ENCODE measurements at regions not wholly inside any gene's neighbourhood (a gene's known extent, or its start where the extent isn't known, plus 50 kb on each side); places are given as distances from the start of the nearest gene placed in this dataset.

DNA sequence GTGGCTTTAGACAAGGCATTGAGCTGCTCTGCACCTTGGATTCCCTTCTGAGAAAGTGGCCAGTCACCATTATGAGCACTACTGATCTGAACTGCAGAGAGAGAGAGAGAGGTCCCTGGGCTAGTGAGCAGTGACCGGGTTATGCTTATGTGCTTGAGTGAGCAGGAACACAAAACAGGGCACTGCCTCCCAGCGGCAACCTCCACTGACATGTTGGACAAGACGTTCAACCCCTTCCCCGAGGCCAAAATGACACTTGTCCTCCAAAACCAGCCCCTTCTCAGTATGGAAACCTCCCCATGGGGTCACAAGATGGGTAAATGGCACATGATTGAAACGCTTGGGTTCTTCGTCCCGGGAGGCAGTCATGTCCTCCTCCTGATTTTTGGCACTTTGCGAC, 339.4 kb upstream of the ZMIZ1 start:
- no peak for DNase-seq

DNA sequence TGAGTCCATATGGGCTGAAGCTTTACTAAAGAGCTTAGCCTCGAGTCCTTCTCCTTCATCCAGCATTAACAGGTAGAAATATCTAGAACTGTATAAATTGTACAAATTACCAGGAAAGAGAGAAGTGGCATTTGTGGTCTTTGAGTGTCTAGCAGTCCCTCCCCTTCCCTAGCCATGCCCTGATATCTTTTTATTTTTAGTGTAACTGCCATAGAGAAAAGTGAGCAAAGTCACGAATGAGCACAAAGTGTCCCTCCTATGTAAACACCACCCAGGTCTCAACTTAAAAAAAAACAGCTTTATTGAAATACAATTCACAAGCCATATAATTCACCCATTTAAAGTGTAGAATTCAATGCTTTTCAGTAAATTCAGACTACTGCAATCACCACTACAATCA, 339.0 kb upstream of the ZMIZ1 start:
- DNase-seq, result no peak

DNA sequence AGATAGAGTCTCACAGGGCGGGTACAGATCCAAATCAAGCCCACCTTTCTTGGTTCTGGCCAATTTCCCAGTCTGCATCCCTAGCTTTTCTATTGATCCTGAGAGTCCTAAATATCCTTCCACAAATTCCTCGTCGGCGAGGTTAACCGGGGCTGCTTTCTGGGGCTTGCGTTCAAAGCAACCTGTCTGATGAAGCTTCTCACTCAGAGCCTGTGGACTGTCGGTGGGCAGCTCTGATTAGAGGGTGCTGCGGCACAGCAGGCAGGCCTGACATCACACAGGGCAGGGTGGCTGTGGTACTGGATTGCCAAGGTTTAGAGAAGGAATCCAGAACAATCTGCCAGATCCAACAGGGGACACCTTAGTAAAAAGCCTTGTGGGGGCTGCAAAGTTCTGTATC, 338.0 kb upstream of the ZMIZ1 start:
- no peak for DNase-seq

DNA sequence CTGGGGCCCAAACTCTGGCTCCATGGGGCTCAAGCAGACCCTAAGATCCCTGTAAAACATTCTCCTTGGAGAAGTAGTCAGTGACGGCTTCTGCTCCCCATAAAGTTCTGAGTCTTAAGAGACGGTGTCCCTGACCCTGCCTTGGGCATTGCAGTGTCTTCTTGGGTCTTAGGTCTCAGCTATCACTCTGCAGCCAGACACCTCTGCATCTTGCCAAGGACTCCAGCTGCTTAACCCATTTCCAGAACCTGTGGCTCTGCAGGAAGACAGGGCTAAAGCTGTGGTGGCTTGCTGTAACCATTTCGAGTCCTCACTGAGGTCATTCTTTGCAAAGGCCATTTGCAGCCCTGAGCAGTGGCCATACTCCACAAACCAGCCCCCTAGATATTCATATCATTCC, 337.1 kb upstream of the ZMIZ1 start:
- DNase-seq, result no peak

DNA sequence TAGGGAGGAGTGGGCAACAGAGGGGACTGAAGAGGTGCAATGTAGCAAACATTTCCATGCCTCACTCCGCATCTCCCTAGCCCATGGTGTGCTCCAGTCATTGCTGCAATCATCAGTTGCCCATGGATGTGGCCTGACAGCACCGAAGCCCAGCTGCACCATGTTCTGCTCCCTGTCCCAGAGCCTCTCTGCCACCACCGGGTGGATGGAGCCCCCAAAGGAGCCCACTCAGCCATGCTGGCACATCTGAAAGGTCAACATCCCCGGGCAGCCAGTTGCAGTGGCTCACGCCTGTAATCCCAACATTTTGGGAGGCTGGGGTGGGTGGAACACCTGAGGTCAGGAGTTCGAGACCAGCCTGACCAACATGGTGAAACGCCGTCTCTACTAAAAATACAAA, 336.4 kb upstream of the ZMIZ1 start:
- no peak for DNase-seq

DNA sequence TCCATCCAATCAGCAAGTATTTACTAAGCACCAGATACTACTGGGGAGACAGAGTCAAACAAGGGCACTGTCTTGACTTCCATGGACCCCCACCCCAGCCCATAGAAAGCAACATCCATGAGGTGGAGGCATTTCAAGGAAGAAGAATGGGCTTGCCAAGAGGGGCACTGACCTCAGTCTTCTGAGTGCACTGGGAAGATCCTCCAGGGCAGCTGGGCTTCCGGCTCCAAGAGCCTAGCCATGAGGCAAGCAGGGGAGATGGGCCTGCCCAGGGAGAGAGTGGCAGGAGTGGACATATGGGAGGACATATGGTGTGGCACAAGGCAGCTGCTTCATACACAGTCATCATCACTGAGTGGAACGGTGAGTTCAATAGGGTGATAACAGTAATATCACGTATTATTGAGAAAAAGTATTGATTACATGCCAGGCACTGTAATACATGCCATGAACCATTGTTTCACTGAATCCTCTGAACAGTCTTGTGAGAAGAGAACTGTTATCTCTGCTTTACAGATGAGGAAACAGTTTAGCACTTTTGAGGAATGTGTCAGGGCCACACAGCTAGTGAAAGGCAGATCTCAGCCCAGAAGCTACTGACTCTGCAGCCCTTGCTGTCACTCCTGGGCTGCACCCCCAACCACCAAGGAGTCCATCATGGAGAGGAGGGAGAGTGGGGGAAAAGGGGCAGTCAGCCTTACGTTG, 331.7 kb upstream of the ZMIZ1 start:
- DNase-seq, result no peak

DNA sequence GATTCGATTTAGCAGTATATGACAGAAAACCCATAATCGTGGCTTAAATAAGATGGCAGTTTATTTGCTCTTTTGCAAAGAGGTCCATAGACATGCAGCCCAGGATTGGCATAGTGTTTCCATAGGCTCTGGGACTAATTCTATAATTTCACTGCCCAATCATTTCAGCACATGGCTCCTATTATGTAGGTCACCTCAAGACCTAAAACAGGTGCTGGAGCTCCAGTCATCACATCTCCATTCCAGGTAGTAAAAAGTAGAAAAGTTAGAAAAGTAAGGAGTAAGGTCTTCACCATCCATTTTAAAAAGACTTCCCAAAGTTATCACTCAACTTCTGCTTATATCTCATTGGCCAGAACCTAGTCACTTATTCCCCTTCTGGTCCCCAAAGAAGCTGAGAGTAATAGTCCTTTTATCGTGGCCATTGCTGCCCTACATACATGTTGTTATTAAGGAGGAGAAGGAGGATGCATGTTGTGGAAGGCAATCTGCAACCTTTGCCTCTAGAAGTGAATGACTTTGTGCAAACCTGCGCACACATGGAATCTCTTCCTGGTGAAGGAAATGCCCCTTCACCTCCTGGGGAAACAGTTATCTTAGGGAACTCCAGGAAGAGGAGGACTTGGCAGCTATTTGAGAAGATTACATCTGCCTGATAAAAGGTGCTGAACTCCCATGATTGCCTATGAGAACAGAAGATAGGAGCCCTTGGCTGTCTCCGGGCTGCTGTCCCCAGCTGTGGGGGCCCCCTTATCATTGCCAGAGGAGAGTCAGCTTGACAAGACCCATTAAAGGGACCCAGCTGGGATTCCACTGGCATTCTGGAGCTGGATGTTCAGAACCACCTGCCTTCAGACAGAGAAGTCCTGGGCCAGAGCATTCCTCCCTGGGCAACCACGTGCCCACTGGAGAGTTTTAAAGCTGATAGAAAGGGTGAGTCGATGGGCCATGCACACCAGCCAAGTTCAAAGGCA, 330.6 kb upstream of the ZMIZ1 start:
- no peak for DNase-seq

DNA sequence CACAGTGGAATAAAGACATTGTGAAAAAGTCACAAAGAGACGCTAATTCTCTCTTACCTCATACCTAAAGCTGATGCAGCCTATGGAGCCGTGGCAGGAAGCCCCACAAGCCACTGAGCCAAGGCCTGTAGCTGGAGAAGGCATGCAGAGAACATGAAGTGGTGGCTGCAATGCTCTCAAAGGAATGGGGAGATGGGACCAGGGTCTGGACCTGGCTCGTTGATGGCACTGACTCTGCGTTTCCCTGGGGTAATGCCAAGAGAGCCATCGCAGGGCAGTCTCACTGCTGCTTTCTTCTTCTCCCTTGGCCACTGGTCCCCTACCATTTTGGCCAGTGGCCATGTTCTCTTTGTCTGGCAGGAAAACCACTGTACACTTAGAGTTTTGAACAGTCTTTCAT, 329.9 kb upstream of the ZMIZ1 start:
- DNase-seq, result no peak

DNA sequence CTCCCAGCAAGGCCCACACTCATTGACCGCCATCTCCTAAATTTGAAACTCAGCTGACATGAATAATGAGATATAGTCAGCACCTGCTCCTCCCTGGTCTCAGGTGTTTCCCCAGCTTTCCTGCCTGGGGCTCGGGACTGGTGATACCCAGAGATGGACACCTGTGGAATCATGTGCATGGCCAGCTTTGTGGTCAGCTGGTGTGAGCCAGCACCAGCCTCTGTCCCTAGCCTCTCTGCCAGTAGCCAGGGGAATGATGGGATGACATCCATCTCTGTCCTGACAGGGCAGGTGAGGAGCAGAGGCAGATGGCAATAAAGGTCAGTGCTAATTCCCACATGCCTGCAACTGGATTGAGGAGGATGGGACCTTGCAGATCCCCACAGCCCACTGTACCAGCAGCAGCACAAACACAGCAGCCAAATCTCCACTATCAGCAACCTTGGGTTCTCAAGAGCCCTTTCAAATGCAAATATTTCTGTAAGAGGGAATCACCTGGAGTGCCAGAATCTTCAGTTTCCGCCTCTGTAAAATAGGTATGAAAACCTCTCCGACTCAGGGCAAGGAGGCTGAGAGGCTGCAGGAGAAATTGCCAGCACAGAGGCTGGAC, 329.2 kb upstream of the ZMIZ1 start:
- no peak for DNase-seq

DNA sequence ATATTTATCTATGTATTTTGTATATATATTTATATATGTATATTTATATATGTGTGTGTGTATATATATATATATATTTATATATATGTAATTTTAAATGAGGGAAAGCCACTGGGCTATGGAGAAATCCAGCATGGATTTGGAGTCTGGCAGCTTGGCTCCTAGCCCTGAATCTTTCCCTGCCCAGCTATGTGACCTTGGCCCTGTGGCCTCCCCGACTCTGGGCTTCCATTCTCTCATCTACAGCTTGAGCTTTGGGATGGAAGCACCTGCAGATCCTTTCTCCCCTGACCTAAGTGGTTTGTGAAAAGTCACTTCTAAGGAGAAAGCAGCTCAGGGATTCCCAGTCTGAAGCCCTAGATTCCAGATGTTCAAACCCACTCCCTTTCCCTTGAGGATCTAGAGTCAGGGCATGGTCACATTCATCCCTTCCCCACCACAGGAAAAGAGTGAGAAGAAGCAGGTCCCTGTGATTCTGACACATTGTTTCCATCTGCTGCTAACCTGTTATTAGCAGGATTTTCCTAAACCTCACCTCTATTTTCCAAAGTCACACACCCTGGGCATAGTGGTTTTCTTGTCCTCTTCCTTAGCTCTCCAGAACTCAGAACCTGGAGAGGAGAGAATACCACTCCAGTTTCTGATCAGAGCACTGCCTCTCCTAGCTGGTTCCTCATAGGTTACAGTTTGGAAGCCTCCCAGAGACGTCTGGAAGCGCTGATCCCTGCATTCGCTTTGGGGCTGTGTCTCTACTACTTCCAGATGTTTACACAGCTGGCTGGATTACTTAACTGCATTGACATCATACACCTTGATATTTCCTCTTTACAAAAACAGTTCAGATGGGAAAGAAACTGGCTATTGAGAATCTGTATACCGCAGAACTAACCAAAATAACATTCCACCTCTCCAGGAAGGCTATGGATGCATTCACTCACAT, 327.5 kb upstream of the ZMIZ1 start:
- DNase-seq, result no peak

DNA sequence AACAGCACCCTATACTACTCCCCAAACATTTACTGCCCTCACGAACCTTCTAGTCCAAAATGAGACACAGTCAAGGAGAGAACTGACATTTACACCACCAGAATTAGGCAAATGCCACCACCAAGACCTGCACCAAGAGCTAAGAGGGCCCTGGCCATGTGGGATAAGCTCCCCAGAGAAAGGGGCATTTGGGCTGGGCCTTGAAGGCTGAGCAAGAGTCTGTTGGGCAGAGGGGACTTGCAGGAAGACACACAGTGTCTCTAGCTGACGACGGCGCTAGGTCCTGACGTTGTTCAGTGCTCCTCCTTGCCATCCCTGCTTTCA, 326.4 kb upstream of the ZMIZ1 start:
- no peak for DNase-seq

DNA sequence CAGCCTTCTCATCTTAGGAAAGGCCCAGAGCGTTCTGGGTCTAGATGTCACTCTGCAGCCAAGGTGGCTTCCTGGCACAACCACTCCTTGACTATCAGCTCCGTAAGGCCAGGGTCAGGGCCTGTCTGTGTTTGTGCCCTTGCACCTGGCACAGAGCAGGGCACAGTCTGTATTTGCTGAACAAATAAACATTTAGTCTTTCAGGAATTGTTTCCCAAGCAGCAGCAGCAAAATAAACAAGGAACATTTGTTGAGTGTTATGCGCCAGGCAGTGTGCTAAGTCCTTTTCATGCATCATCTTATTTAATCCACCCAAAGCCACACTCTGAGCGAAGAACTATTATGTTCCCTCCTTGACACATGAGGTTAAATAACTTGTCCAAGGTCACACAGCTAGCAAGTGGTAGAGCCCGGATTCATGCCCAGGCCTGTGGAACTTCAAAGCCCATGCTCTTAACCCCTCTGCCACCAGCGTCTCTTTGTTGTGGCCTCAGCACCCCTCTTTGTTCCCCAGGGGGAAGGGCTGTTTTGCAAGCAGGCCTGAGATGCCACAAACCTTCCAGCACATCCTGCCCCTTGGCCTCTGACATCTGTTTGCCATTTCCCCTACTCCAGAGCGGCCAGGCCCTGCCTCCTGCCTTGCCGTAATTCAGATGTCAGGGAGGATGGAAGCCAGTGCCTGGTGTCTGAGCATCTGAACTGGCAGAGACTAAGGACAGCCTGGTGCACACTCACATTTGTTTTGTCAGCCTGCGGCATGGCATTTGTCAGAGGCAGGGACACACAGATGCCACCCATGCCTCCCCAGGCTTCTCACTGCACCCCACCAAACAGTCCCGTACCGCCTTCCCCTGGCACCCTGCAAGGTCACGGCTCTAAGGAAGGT, 325.8 kb upstream of the ZMIZ1 start:
- DNase-seq, result no peak

DNA sequence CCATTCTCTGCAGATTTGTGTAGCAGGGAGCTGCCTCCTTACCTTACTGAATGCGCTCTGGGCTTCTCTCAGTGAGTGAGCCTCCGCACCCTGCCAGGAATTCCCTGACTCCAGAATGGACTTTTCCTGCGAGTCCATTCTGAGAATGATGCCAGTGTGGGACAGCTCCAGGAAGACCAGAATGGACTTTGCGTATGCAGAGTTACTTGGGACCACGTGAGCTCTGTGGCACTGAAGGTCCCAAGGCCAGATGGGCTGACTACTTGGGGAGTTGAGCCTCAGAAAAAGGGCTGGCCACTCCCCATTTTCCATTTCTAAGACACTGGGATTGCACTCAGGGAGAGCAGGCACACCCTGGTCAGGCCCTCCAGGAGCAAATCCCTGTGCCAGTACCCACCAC, 324.7 kb upstream of the ZMIZ1 start:
- no peak for DNase-seq

DNA sequence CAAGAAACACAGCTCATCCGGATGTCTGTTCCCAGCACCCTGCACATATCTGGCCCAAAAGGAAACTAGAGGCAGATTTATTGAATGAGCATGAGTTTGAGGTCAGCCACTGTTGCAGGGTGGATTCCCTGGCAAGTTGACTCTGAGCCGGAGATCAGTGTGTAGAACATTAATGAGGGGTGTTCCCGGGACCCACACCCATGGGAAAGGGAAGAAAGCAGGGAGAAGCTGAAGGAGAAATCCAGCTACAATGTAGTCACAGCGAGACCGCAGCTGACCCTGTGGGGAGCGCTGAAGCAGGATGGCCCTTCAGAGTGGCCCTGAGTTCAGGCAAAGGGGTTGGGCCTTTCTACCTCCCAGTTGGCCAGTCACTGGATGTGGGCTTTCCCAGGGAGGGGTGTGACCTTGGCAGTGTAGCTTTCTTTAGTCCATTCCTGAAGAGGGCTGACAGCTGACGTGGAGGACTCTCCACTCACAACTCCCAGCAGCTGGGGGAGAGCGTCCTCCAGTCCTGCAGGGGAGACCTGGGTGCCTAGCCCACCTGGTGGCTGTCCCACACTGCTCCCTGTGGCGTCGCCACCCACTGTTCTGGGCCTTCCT, 324.2 kb upstream of the ZMIZ1 start:
- no peak for DNase-seq

DNA sequence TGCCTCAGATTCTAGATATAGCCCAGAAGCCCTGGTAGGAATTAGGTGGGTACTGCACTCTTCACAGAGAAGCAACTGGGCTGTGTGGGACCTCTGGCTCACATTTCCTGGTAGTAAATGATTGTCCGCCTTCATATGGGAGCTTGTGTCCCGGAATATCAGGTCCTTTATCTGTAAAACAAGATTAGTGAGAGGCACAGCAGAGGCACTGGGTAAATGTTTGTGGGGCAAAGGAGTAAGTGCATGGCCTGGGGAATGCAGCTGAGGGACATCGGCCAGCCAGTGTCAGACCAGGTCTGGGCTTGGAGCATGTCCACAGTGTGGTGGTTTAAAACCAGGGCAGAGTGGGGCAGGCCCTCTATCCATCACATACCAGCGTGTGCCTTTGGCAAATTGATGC, 323.3 kb upstream of the ZMIZ1 start:
- DNase-seq, result no peak

DNA sequence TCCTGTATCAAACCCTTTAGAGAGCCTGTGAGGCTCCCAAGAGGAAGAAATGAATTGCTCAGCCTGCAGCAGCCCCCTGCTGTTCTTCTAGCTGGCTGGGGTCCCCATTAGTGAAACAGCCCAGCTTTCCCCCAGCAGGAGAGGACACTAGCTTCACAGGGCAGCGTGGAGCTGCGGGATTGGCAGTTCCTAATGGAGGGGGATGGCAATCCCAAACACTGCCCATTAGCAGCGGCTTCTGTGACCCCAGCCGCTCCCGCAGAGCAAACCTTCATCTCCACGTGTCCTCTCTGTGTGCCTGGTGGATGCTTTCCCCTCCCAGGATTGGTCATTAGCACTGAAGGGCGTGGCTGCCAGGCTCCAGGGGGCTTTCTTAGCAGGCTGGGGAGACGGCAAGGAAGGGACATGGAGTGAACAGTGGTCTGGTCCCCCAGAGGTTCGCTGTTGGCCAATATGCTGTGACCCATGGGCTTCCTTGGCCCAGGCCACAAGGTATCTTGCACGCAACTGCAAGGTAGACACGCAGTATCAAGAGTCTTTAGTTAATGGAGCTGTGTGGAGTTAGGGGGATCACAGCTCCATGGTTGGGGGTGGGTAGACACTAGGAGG, 322.5 kb upstream of the ZMIZ1 start:
- no peak for DNase-seq

DNA sequence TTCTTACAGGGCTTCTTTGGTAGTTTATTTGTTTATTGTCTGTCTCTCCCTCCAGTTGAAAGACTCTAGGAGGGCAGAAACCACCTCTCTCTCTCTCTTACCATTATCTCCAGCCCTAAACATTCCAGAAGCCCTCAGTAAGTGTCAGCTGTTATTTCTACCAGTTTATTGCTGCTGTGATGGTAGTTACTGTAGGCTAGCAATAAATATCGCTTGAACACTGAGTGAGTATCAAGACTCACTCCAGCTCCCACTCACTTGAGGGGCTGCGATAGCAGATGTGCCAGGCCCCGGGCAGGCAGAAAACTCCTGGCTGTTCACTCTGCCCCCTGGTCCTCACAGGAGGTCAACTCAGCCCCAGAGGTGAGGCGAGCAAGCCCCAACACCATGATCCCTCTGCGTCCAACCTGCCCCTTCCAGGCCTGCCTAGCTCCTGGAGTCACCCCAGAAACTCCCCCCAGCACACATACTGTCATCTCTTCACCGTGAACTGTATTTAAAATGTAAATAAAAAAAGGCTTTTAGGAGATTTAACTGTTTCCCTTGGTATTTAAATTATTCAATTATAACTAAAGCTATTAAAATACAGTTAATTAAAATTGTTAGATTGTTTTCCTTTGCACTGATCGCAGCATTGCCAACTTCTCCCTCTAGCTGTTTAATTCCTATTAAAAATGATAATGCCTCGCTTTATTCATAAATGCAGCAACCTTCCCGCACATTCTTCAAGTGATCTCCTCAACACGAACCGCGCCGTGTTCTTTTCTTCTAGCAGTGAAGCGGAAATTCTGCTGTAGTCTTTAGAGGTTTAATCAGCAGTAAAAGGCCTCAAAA, 321.1 kb upstream of the ZMIZ1 start:
- DNase-seq, result no peak

DNA sequence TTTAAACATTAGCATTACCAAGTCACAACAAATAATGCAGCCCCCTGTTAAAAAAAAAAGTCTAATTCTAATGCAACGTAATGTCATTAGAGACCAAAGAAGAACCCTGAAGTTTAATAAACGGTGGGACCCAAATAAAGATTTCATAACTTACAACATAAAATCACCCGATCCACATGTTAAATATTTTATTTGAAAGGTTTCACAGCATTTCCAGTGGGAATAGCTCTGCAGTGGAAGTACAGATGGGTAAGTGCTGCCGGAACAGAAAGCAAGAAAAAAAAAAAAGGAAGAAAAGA, 320.6 kb upstream of the ZMIZ1 start:
- DNase-seq, result no peak

DNA sequence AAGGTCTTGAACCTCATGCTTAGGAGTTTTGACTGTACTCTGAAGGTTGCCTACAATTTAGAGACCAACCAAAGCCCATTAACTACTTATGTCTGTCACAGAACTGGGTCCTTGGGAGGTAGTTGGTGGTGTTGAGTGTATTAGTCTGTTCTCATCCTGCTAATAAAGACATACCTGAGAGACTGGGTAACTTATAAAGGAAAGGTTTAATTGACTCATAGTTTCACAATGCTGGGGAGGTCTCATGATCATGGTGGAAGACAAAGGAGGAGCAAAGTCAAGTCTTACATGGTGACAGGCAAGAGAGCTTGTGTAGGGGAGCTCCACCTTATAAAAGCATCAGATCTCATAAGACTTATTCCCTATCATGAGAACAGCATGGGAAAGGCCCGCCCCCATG, 319.6 kb upstream of the ZMIZ1 start:
- DNase-seq, result no peak

DNA sequence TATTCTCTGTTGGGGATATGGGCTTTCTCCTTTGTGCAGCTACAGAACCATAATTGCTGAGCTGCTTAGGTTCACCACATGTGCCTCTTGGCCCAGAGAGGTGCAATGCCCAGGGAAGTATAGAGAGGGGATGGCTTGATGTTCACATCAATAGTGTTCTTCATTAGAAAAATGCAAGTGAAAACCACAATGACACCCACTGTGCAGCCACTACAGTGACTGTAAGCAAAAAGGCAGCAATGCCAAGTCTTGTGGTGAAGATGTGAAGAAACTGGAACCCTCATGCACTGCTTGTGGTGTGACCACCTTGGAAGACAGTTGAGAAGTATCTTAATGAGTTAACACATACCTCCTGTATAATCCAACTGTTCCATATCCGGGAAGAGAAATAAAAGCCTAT, 318.9 kb upstream of the ZMIZ1 start:
- DNase-seq, result no peak

Measured in activated T-cell treated with anti-CD3 and anti-CD28 coated beads for 4 hours (primary cell).